ENCODE measurements at regions not wholly inside any gene's neighbourhood (a gene's known extent, or its start where the extent isn't known, plus 50 kb on each side); places are given as distances from the start of the nearest gene placed in this dataset.
"Not testable (repeated sequence)": the region's sequence is repeated elsewhere in the genome, so short reads cannot be mapped to it uniquely, and the experiment has no call there.

DNA sequence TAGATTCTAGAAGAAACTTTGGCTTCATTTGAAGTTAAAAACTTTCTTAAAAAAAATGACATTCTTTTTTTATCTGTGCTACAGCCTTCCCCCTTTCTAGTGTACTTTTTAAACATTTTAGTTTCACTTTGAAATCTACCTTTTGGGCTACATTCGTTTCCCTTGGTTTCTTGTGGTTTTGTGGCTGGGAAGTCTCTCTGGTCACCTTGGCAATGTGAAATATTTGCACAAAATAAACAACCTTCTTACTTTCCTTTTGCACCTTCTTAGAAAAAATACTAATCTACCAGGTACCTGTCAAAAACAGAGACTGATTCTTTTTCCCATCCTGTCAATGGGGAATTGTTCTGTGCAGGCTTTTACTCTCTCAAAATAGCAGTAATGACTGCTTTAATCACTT, 350.2 kb downstream of the GATA3 start:
- H3K27ac Mint-ChIP-seq, result peak overlapping the region; percentile 85
- intact Hi-C loops (cut with micrococcal nuclease), result loop anchor here (5.0 to 10.0 kb wide), 3 partner anchors 77 to 350 kb away; partner anchors contain the start of gene GATA3
- H3K4me3 Mint-ChIP-seq, result peak overlapping the region; percentile 65
- peak; percentile 40 for ATAC-seq
- no peaks in the 10 kb centered on the region for H3K9me3 Mint-ChIP-seq
- CTCF ChIA-PET, result interaction anchor here (0.9 kb wide), 1 partner anchor 83 kb away, joined by 3 read pairs; no protein-coding TSS in a partner anchor
- DNase-seq, result peak; percentile 62
- POLR2A ChIA-PET, result interaction anchor here (1.4 kb wide), 1 partner anchor 12 kb away, joined by 6 read pairs; no protein-coding TSS in a partner anchor
- H3K36me3 Mint-ChIP-seq (ENCODE audit: low read depth), result no peaks in the 10 kb centered on the region
- TF ChIP-seq, protein P1, sequence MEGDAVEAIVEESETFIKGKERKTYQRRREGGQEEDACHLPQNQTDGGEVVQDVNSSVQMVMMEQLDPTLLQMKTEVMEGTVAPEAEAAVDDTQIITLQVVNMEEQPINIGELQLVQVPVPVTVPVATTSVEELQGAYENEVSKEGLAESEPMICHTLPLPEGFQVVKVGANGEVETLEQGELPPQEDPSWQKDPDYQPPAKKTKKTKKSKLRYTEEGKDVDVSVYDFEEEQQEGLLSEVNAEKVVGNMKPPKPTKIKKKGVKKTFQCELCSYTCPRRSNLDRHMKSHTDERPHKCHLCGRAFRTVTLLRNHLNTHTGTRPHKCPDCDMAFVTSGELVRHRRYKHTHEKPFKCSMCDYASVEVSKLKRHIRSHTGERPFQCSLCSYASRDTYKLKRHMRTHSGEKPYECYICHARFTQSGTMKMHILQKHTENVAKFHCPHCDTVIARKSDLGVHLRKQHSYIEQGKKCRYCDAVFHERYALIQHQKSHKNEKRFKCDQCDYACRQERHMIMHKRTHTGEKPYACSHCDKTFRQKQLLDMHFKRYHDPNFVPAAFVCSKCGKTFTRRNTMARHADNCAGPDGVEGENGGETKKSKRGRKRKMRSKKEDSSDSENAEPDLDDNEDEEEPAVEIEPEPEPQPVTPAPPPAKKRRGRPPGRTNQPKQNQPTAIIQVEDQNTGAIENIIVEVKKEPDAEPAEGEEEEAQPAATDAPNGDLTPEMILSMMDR (IDR thresholded peaks at IDR 0.05), result no peak
- H3K4me1 Mint-ChIP-seq (ENCODE audit: low read depth), result peaks cover 64% of the 10 kb centered on the region
- no peaks in the 10 kb centered on the region for H3K27me3 Mint-ChIP-seq

DNA sequence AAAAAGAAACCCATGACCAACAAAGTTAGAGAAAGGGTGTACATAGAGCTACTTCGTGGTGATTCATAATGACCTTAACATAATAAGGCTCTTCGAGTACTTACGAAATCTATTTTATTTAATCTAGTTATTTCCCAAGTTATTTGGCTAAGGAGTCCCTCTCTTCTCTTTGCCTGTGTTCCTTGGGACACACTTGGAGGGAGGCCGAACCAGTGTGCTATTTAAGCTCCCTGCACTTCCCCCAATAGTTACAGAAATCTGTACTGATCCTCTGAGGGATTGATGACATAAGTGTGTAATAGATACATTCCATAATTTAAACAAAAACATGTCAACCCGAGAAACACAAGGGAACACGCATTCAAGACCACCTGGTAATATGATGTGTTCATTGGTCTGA, 351.1 kb downstream of the GATA3 start:
- ChIA-PET CTCF (interaction anchor here (0.9 to 1.3 kb wide), 2 partner anchors 27 to 84 kb away, joined by 3 read pairs; no protein-coding TSS in a partner anchor), POLR2A (interaction anchor here (1.4 kb wide), 1 partner anchor 12 kb away, joined by 6 read pairs; no protein-coding TSS in a partner anchor)
- Mint-ChIP-seq H3K27ac (no peak overlapping the region), H3K4me3 (no peak overlapping the region), H3K36me3 (ENCODE audit: low read depth) (no peaks in the 10 kb centered on the region), H3K9me3 (no peaks in the 10 kb centered on the region), H3K4me1 (ENCODE audit: low read depth) (peaks cover 64% of the 10 kb centered on the region), H3K27me3 (no peaks in the 10 kb centered on the region)
- ATAC-seq (no peak), DNase-seq (no peak)
- intact Hi-C loops (cut with micrococcal nuclease), result loop anchor here (10.0 kb wide), 2 partner anchors 161 to 351 kb away; partner anchors contain the start of gene GATA3
- TF ChIP-seq, protein P1 (IDR thresholded peaks at IDR 0.05), result no peak

DNA sequence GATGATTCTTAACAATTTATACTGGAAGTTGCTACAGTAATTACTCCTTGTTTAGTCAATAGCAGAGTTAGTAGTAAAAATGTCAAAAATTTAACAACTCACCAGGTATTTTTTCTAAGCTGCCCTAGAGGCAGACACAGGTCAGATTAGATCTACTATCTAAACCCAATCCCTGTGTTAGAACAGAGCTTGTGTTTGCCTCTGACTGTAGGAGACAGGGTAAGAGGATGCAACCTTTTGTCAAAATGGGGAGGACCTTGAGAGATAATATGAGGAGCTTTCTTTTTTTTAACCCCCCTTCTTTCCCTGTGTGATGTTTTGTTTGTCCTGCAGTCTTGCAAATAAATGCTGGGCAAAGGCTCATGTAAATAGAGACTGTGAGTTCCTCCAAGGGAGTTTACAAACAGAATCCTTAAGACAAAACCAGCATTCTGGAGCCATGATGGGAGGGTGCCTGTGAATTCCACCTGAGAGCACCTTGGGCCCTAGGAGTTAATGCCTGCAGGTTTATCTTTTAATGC, 353.1 kb downstream of the GATA3 start:
- DNase-seq, result no peak
- no peak overlapping the region for H3K27ac Mint-ChIP-seq
- intact Hi-C loops (cut with micrococcal nuclease), result loop anchor here (10.0 kb wide), 2 partner anchors 163 to 353 kb away; partner anchors contain the start of gene GATA3
- ChIA-PET CTCF (no interaction called here), POLR2A (interaction anchor here (0.6 kb wide), 2 partner anchors 9 to 142 kb away, joined by 3 read pairs; no protein-coding TSS in a partner anchor)
- TF ChIP-seq, protein P1 (IDR thresholded peaks at IDR 0.05), result no peak
- H3K4me1 Mint-ChIP-seq (ENCODE audit: low read depth), result peaks cover 46% of the 10 kb centered on the region
- no peaks in the 10 kb centered on the region for H3K9me3 Mint-ChIP-seq
- ATAC-seq, result no peak
- no peaks in the 10 kb centered on the region for H3K36me3 Mint-ChIP-seq (ENCODE audit: low read depth)
- no peak overlapping the region for H3K4me3 Mint-ChIP-seq
- H3K27me3 Mint-ChIP-seq, result no peaks in the 10 kb centered on the region

DNA sequence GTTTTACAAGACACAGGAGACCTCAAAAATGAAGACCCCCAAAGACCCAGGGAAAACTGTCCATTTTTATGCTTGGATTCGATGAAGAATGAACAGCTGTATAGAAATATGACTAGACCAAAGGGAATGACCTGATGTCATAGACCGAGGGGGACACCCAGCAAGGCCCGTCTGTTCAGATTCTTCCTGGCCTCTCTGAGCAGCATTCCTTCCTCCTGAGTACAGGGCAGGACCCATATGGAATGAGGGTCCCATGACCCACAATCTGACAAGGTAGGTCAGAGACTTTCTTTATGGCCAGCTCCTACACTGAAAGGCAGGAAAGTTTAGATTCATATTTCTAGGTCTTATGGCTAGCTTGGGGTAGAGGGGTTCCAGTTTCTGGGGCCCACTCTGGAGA, 356.0 kb downstream of the GATA3 start:
- intact Hi-C loops (cut with micrococcal nuclease), result no loop called here
- DNase-seq, result no peak
- no peaks in the 10 kb centered on the region for H3K27me3 Mint-ChIP-seq
- H3K9me3 Mint-ChIP-seq, result peaks cover 4% of the 10 kb centered on the region
- no peak for ATAC-seq
- no peak overlapping the region for H3K4me3 Mint-ChIP-seq
- H3K36me3 Mint-ChIP-seq (ENCODE audit: low read depth), result no peaks in the 10 kb centered on the region
- no peak overlapping the region for H3K27ac Mint-ChIP-seq
- POLR2A ChIA-PET, result no interaction called here
- TF ChIP-seq, protein P1 (IDR thresholded peaks at IDR 0.05), result no peak
- H3K4me1 Mint-ChIP-seq (ENCODE audit: low read depth), result peaks cover 20% of the 10 kb centered on the region
- CTCF ChIA-PET, result no interaction called here

DNA sequence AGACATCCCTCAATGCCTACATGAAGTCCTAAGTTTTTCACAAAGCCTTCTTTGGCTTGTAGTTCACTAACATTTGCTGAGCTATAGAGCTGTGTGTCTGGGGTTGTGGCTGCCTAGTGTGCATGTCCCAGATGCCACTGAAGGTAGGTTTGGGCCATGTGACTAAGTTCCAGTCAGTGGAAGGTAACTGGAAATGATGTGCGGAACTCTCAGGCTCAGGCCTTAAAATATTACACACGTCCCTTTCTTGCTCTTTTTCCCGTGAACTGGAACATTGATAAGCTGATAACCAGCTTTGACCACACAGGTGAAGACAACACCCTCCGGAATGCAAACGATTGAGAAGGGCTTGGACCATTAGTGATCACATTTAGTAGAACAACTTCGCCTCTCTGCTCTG, 358.1 kb downstream of the GATA3 start:
- CTCF ChIA-PET, result no interaction called here
- peaks cover 4% of the 10 kb centered on the region for H3K9me3 Mint-ChIP-seq
- H3K36me3 Mint-ChIP-seq (ENCODE audit: low read depth), result no peaks in the 10 kb centered on the region
- H3K4me1 Mint-ChIP-seq (ENCODE audit: low read depth), result peaks cover 23% of the 10 kb centered on the region
- DNase-seq (no peak), ATAC-seq (no peak)
- intact Hi-C loops (cut with micrococcal nuclease), result no loop called here
- no peak overlapping the region for H3K4me3 Mint-ChIP-seq
- POLR2A ChIA-PET, result interaction anchor here (1.0 kb wide), 1 partner anchor 10 kb away, joined by 4 read pairs; no protein-coding TSS in a partner anchor
- no peak overlapping the region for H3K27ac Mint-ChIP-seq
- TF ChIP-seq, protein P1 (IDR thresholded peaks at IDR 0.05), result no peak
- H3K27me3 Mint-ChIP-seq, result no peaks in the 10 kb centered on the region

DNA sequence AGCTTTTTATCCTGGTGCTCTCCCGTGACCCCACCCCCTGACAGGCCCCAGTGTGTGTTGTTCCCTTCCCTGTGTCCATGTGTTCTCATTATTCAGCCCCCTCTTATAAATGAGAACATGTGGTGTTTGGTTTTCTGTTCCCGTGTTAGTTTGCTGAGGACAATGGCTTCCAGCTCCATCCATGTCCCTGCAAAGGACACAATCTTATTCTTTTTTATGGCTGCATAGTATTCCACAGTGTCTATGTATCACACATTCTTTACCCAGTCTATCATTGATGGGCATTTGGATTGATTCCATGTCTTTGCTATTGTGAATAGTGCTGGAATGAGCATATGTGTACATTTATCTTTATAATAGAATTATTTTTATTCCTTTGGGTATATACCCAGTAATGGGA, 360.5 kb downstream of the GATA3 start:
- intact Hi-C loops (cut with micrococcal nuclease); DNase-seq; ATAC-seq; CTCF ChIA-PET; H3K27me3 Mint-ChIP-seq; H3K9me3 Mint-ChIP-seq; H3K4me3 Mint-ChIP-seq; H3K36me3 Mint-ChIP-seq (ENCODE audit: low read depth): not testable (repeated sequence)
- peaks cover 25% of the 10 kb centered on the region for H3K4me1 Mint-ChIP-seq (ENCODE audit: low read depth)
- POLR2A ChIA-PET, result interaction anchor here (1.2 to 1.6 kb wide), 2 partner anchors 12 to 14 kb away, joined by 3 to 6 read pairs; no protein-coding TSS in a partner anchor
- peak overlapping the region; percentile 84 for H3K27ac Mint-ChIP-seq

Measured in activated CD8-positive, alpha-beta T cell treated with anti-CD3 and anti-CD28 coated beads for 36 hours (primary cell).